C1 segment of cervical spinal cord (tissue), 14 donors: ENCODE measurements at regions not wholly inside any gene's neighbourhood (a gene's known extent, or its start where the extent isn't known, plus 50 kb on each side); places are given as distances from the start of the nearest gene placed in this dataset.

Experiments used
- DNase-seq, 14 donors: peaks; one replicate each; lab custom pipeline; 2025; lab: John Stamatoyannopoulos, UW

GRCh38 chr13:108006619-108007018 lies 208.7 kb downstream of the LIG4 start:
- no peak for DNase-seq

GRCh38 chr13:108005231-108005630 lies 210.1 kb downstream of the LIG4 start:
- no peak for DNase-seq

GRCh38 chr13:108003626-108004025 lies 211.7 kb downstream of the LIG4 start:
- no peak for DNase-seq

- DNase-seq = no peak
These were observed 214.3 kb downstream of the LIG4 start for GRCh38 chr13:108000998-108001397.

GRCh38 chr13:107999751-108000150 lies 215.6 kb downstream of the LIG4 start:
- DNase-seq = no peak

GRCh38 chr13:107994137-107994536 lies 221.2 kb downstream of the LIG4 start:
- DNase-seq = no peak

- no peak for DNase-seq
These were observed 221.9 kb downstream of the LIG4 start for GRCh38 chr13:107993239-107993949.

- DNase-seq = no peak
These were observed 222.8 kb downstream of the LIG4 start for GRCh38 chr13:107992542-107992941.

- DNase-seq = no peak
These were observed 238.2 kb downstream of the LIG4 start for GRCh38 chr13:107977071-107977574.

- DNase-seq = no peak
These were observed 238.7 kb downstream of the LIG4 start for GRCh38 chr13:107976628-107977027.

- DNase-seq = no peak
These were observed 240.9 kb downstream of the LIG4 start for GRCh38 chr13:107974409-107974808.

GRCh38 chr13:107969546-107969945 lies 245.8 kb downstream of the LIG4 start:
- peak in 1 of 14 donors; percentile 22 for DNase-seq

GRCh38 chr13:107968470-107968869 lies 246.9 kb downstream of the LIG4 start:
- no peak for DNase-seq

- no peak for DNase-seq
These were observed 250.9 kb downstream of the LIG4 start for GRCh38 chr13:107964395-107964794.

- no peak for DNase-seq
These were observed 253.3 kb downstream of the LIG4 start for GRCh38 chr13:107961849-107962608.

- no peak for DNase-seq
These were observed 255.0 kb downstream of the LIG4 start for GRCh38 chr13:107960301-107960700.

- DNase-seq = no peak
These were observed 258.4 kb downstream of the LIG4 start for GRCh38 chr13:107956889-107957288.

- no peak for DNase-seq
These were observed 273.2 kb downstream of the LIG4 start for GRCh38 chr13:107942030-107942617.

GRCh38 chr13:107941345-107942029 lies 273.8 kb downstream of the LIG4 start:
- no peak for DNase-seq

GRCh38 chr13:107937848-107938247 lies 277.5 kb downstream of the LIG4 start:
- no peak for DNase-seq

GRCh38 chr13:107931056-107931455 lies 284.3 kb downstream of the LIG4 start:
- DNase-seq = no peak

- no peak for DNase-seq
These were observed 286.6 kb downstream of the LIG4 start for GRCh38 chr13:107928762-107929161.
